ENCODE measurements at regions not wholly inside any gene's neighbourhood (a gene's known extent, or its start where the extent isn't known, plus 50 kb on each side); places are given as distances from the start of the nearest gene placed in this dataset.

GRCh38 chr11:91966368-91966767 is 258.2 kb upstream of the FAT3 start:
- no peaks in the 10 kb centered on the region for H3K9me3 ChIP-seq (replicated peaks in 1 of 2; ENCODE audit: control insufficient read depth in 2 of 2, insufficient read depth in 1 of 2, low read depth in 1 of 2, low read length in 2 of 2)
- no peak overlapping the region for H2AK5ac ChIP-seq (ENCODE audit: low read depth, low read length)
- no peak overlapping the region for H3K27ac ChIP-seq (replicated peaks; ENCODE audit: low read length)
- H3K23ac ChIP-seq (ENCODE audit: low read depth, low read length, poor library complexity) = no peak overlapping the region
- no peak overlapping the region for H2BK5ac ChIP-seq (ENCODE audit: low read length)
- H3K36me3 ChIP-seq (replicated peaks in 1 of 2; ENCODE audit: control insufficient read depth in 2 of 2, insufficient read depth in 2 of 2, low read length in 2 of 2) = no peaks in the 10 kb centered on the region
- no peak overlapping the region for H3K9ac ChIP-seq (ENCODE audit: low read depth, low read length, poor library complexity)
- no peak overlapping the region for H2BK15ac ChIP-seq (ENCODE audit: low read length)
- no CpG with 5 or more reads among the region's 1 CpG for WGBS, 2 donors (ENCODE audit: extremely low coverage in 2 of 2, insufficient read length in 2 of 2, insufficient replicate concordance in 1 of 2)
- no peak for DNase-seq (ENCODE audit: low spot score)
- no peak overlapping the region for H4K8ac ChIP-seq (ENCODE audit: low read depth, low read length)
- H3K79me1 ChIP-seq (ENCODE audit: low read depth, low read length) = no peaks in the 10 kb centered on the region
- H3K4me2 ChIP-seq (ENCODE audit: insufficient read depth, low read length, poor library complexity, severe bottlenecking) = no peak overlapping the region
- no peaks in the 10 kb centered on the region for H3K27me3 ChIP-seq (ENCODE audit: control insufficient read depth in 3 of 3, insufficient read depth in 3 of 3, low read depth in 1 of 3, low read length in 3 of 3)
- no peak overlapping the region for H2AFZ ChIP-seq (ENCODE audit: low read length)
- no peak overlapping the region for H2BK12ac ChIP-seq (ENCODE audit: low read length)
- H3K18ac ChIP-seq (ENCODE audit: low read length) = no peak overlapping the region
- no peaks in the 10 kb centered on the region for H3K4me1 ChIP-seq (ENCODE audit: control insufficient read depth in 2 of 2, insufficient read depth in 1 of 2, low read depth in 1 of 2, low read length in 2 of 2)
- H2BK120ac ChIP-seq (ENCODE audit: low read depth, low read length) = no peak overlapping the region
- H4K91ac ChIP-seq (ENCODE audit: low read depth, low read length, poor library complexity) = no peak overlapping the region
- no peak overlapping the region for H3K14ac ChIP-seq (ENCODE audit: low read length)
- no peak overlapping the region for H3K4me3 ChIP-seq (ENCODE audit: low read length in 2 of 2)
- no peak overlapping the region for H3K4ac ChIP-seq (ENCODE audit: low read length)

- Histone ChIP-seq H3K23ac (ENCODE audit: low read depth, low read length, poor library complexity) (no peak overlapping the region), H3K27me3 (ENCODE audit: control insufficient read depth in 3 of 3, insufficient read depth in 3 of 3, low read depth in 1 of 3, low read length in 3 of 3) (peaks cover 0 to 2% (median 0%) of the 10 kb centered on the region in 3 experiments), H3K36me3 (replicated peaks in 1 of 2; ENCODE audit: control insufficient read depth in 2 of 2, insufficient read depth in 2 of 2, low read length in 2 of 2) (no peaks in the 10 kb centered on the region), H3K79me1 (ENCODE audit: low read depth, low read length) (no peaks in the 10 kb centered on the region), H2BK5ac (ENCODE audit: low read length) (no peak overlapping the region), H2AK5ac (ENCODE audit: low read depth, low read length) (no peak overlapping the region), H2BK12ac (ENCODE audit: low read length) (no peak overlapping the region), H3K18ac (ENCODE audit: low read length) (no peak overlapping the region), H3K4ac (ENCODE audit: low read length) (no peak overlapping the region), H3K27ac (replicated peaks; ENCODE audit: low read length) (no peak overlapping the region), H3K4me3 (ENCODE audit: low read length in 2 of 2) (no peak overlapping the region), H2BK120ac (ENCODE audit: low read depth, low read length) (no peak overlapping the region), H3K4me1 (ENCODE audit: control insufficient read depth in 2 of 2, insufficient read depth in 1 of 2, low read depth in 1 of 2, low read length in 2 of 2) (no peaks in the 10 kb centered on the region), H3K14ac (ENCODE audit: low read length) (no peak overlapping the region), H3K9ac (ENCODE audit: low read depth, low read length, poor library complexity) (no peak overlapping the region), H3K4me2 (ENCODE audit: insufficient read depth, low read length, poor library complexity, severe bottlenecking) (no peak overlapping the region), H2BK15ac (ENCODE audit: low read length) (no peak overlapping the region), H2AFZ (ENCODE audit: low read length) (no peak overlapping the region), H4K91ac (ENCODE audit: low read depth, low read length, poor library complexity) (no peak overlapping the region), H4K8ac (ENCODE audit: low read depth, low read length) (no peak overlapping the region), H3K9me3 (replicated peaks in 1 of 2; ENCODE audit: control insufficient read depth in 2 of 2, insufficient read depth in 1 of 2, low read depth in 1 of 2, low read length in 2 of 2) (peaks cover 6 to 10% of the 10 kb centered on the region in 2 donors)
- WGBS, 2 donors (ENCODE audit: extremely low coverage in 2 of 2, insufficient read length in 2 of 2, insufficient replicate concordance in 1 of 2) = no CpG with 5 or more reads among the region's 3 CpGs
- DNase-seq (ENCODE audit: low spot score) = no peak
Measured at GRCh38 chr11:91960770-91961169, 263.8 kb upstream of the FAT3 start.

GRCh38 chr11:91959411-91959810 is 265.2 kb upstream of the FAT3 start:
- Histone ChIP-seq H3K27me3 (ENCODE audit: control insufficient read depth in 3 of 3, insufficient read depth in 3 of 3, low read depth in 1 of 3, low read length in 3 of 3) (peaks cover 0 to 2% (median 0%) of the 10 kb centered on the region in 3 experiments), H2AK5ac (ENCODE audit: low read depth, low read length) (no peak overlapping the region), H3K4ac (ENCODE audit: low read length) (no peak overlapping the region), H3K27ac (replicated peaks; ENCODE audit: low read length) (no peak overlapping the region), H3K4me1 (ENCODE audit: control insufficient read depth in 2 of 2, insufficient read depth in 1 of 2, low read depth in 1 of 2, low read length in 2 of 2) (no peaks in the 10 kb centered on the region), H2BK12ac (ENCODE audit: low read length) (no peak overlapping the region), H3K9me3 (replicated peaks in 1 of 2; ENCODE audit: control insufficient read depth in 2 of 2, insufficient read depth in 1 of 2, low read depth in 1 of 2, low read length in 2 of 2) (peaks cover 6 to 10% of the 10 kb centered on the region in 2 donors), H3K23ac (ENCODE audit: low read depth, low read length, poor library complexity) (no peak overlapping the region), H3K18ac (ENCODE audit: low read length) (no peak overlapping the region), H3K4me2 (ENCODE audit: insufficient read depth, low read length, poor library complexity, severe bottlenecking) (no peak overlapping the region), H4K8ac (ENCODE audit: low read depth, low read length) (no peak overlapping the region), H3K4me3 (ENCODE audit: low read length in 2 of 2) (no peak overlapping the region), H2BK15ac (ENCODE audit: low read length) (no peak overlapping the region), H2BK120ac (ENCODE audit: low read depth, low read length) (no peak overlapping the region), H4K91ac (ENCODE audit: low read depth, low read length, poor library complexity) (no peak overlapping the region), H3K14ac (ENCODE audit: low read length) (no peak overlapping the region), H3K36me3 (replicated peaks in 1 of 2; ENCODE audit: control insufficient read depth in 2 of 2, insufficient read depth in 2 of 2, low read length in 2 of 2) (no peaks in the 10 kb centered on the region), H2AFZ (ENCODE audit: low read length) (no peak overlapping the region), H3K79me1 (ENCODE audit: low read depth, low read length) (no peaks in the 10 kb centered on the region), H3K9ac (ENCODE audit: low read depth, low read length, poor library complexity) (no peak overlapping the region), H2BK5ac (ENCODE audit: low read length) (no peak overlapping the region)
- WGBS, 2 donors (ENCODE audit: extremely low coverage in 2 of 2, insufficient read length in 2 of 2, insufficient replicate concordance in 1 of 2) = no CpG with 5 or more reads among the region's 3 CpGs
- DNase-seq (ENCODE audit: low spot score) = no peak

- Histone ChIP-seq H3K14ac (ENCODE audit: low read length) (no peak overlapping the region), H4K8ac (ENCODE audit: low read depth, low read length) (no peak overlapping the region), H4K91ac (ENCODE audit: low read depth, low read length, poor library complexity) (no peak overlapping the region), H3K4ac (ENCODE audit: low read length) (no peak overlapping the region), H3K27ac (replicated peaks; ENCODE audit: low read length) (no peak overlapping the region), H3K4me2 (ENCODE audit: insufficient read depth, low read length, poor library complexity, severe bottlenecking) (no peak overlapping the region), H3K9ac (ENCODE audit: low read depth, low read length, poor library complexity) (no peak overlapping the region), H2BK120ac (ENCODE audit: low read depth, low read length) (no peak overlapping the region), H3K23ac (ENCODE audit: low read depth, low read length, poor library complexity) (no peak overlapping the region), H3K36me3 (replicated peaks in 1 of 2; ENCODE audit: control insufficient read depth in 2 of 2, insufficient read depth in 2 of 2, low read length in 2 of 2) (no peaks in the 10 kb centered on the region), H3K27me3 (ENCODE audit: control insufficient read depth in 3 of 3, insufficient read depth in 3 of 3, low read depth in 1 of 3, low read length in 3 of 3) (peaks cover 0 to 2% (median 0%) of the 10 kb centered on the region in 3 experiments), H2AFZ (ENCODE audit: low read length) (no peak overlapping the region), H3K18ac (ENCODE audit: low read length) (no peak overlapping the region), H3K9me3 (replicated peaks in 1 of 2; ENCODE audit: control insufficient read depth in 2 of 2, insufficient read depth in 1 of 2, low read depth in 1 of 2, low read length in 2 of 2) (peaks cover 6 to 10% of the 10 kb centered on the region in 2 donors), H2AK5ac (ENCODE audit: low read depth, low read length) (no peak overlapping the region), H3K79me1 (ENCODE audit: low read depth, low read length) (no peaks in the 10 kb centered on the region), H3K4me3 (ENCODE audit: low read length in 2 of 2) (no peak overlapping the region), H3K4me1 (ENCODE audit: control insufficient read depth in 2 of 2, insufficient read depth in 1 of 2, low read depth in 1 of 2, low read length in 2 of 2) (no peaks in the 10 kb centered on the region), H2BK5ac (ENCODE audit: low read length) (no peak overlapping the region), H2BK15ac (ENCODE audit: low read length) (no peak overlapping the region), H2BK12ac (ENCODE audit: low read length) (no peak overlapping the region)
- DNase-seq (ENCODE audit: low spot score) = no peak
- no CpG with 5 or more reads among the region's 1 CpG for WGBS, 2 donors (ENCODE audit: extremely low coverage in 2 of 2, insufficient read length in 2 of 2, insufficient replicate concordance in 1 of 2)
Measured at GRCh38 chr11:91956711-91957110, 267.9 kb upstream of the FAT3 start.
